SK-N-MC (cell line): ENCODE measurements at regions not wholly inside any gene's neighbourhood (a gene's known extent, or its start where the extent isn't known, plus 50 kb on each side); places are given as distances from the start of the nearest gene placed in this dataset.
"Not testable (repeated sequence)": the region's sequence is repeated elsewhere in the genome, so short reads cannot be mapped to it uniquely, and the experiment has no call there.

Experiments used
- DNase-seq: peaks from one replicate; pipeline ENCODE4 v3.0.0-alpha.2; 2011; ENCODE audit warnings: low read depth, low spot score
- H3K27ac ChIP-seq: fragments of 200-600 bp; sonication (generic); 2 replicates; pipeline ENCODE4 v1.5.1; 2016; ENCODE audit warnings: mixed run types
- H3K36me3 ChIP-seq: fragments of 200-600 bp; sonication (generic); 2 replicates; pipeline ENCODE4 v1.6.1; 2017; ENCODE audit warnings: antibody characterized with exemption, low read length, mixed read lengths; ENCODE audit not compliant: insufficient read depth
- H3K4me3 ChIP-seq: fragments of 200-600 bp; sonication (generic); 2 replicates; pipeline ENCODE4 v1.5.1; 2016
- H3K9ac ChIP-seq: fragments of 200-600 bp; sonication (generic); 2 replicates; pipeline ENCODE4 v1.8.0; 2017; ENCODE audit warnings: mixed run types, mixed read lengths; ENCODE audit not compliant: insufficient read length
- H3K9me3 ChIP-seq: fragments of 200-600 bp; sonication (generic); 2 replicates; pipeline ENCODE4 v1.6.1; 2017; ENCODE audit warnings: low read depth, mild to moderate bottlenecking, antibody characterized with exemption, low read length, moderate library complexity, mixed read lengths
- EZH2 ChIP-seq: fragments of 200-600 bp; sonication (generic); IDR thresholded peaks from one replicate; pipeline ENCODE4 v1.6.1; 2017; ENCODE audit warnings: antibody characterized with exemption
- FOXP2 ChIP-seq: optimal IDR thresholded peaks from 2 replicates; pipeline ENCODE3; 2011; ENCODE audit warnings: mild to moderate bottlenecking, moderate library complexity; ENCODE audit not compliant: insufficient read depth; ENCODE audit errors: extremely low read length, control extremely low read depth
- POLR2AphosphoS5 ChIP-seq: IDR thresholded peaks from 2 replicates; pipeline ENCODE4 v1.6.1; 2012; ENCODE audit warnings: mild to moderate bottlenecking, low read depth, low read length, borderline replicate concordance

DNA sequence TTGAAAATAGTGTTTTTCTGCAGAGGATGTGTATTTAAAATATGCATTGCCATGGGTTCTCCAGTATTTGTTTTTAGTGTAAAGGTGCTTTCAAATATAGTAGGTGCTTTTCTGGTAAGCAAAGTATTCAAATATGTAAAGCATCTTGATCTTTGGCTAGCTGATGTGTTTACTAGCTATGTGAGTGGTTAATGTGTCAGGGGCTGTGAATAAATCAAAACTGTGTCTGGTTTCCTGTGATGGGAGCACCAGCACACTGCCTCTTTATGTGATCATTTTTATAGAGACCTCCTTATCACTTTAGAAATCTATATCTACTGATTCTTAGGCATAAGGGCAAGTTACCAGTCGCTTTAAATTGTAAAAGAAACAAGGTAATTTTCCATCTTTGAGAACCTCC is 388.9 kb upstream of the MAN1A1 start:
- H3K9ac ChIP-seq, result no peak overlapping the region
- DNase-seq, result no peak
- H3K9me3 ChIP-seq, result no peaks in the 10 kb centered on the region
- H3K4me3 ChIP-seq, result no peak overlapping the region
- TF ChIP-seq FOXP2 (no peak), EZH2 (no peak), POLR2AphosphoS5 (no peak)
- no peaks in the 10 kb centered on the region for H3K36me3 ChIP-seq
- H3K27ac ChIP-seq, result no peak overlapping the region

DNA sequence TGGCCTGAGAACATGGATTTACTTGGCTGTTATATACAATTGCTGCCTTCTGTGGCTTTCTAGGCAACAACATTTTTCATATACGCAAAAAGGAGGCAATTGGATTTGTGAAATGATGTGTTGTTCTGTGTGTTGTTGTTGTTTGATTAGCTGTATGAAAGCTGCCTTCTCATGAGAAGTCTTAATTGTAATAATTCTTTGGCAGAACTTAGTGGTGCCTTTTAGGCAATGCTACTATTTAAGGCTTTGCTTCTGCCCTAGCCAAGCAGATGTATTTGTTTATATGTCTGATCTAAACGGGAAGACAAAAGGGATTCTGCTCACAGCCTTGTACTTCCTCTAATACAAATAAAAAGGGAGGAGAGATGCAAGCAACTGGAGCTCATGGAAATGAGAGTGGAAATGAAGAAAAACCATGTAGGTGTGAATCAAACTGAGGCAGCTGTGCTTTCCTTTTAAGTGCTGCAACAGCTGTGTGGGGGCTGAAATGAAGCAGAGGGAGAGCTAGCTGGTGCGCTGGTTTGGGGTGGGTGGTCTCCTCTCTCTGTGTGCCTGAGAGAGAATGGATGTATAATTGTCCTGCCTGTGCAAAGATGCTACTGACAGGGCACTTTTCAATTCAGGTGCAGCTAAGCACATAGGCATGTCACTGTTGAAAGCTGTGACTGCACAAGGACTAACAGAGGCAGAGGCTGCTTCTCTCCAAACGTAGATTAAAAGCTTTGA is 386.9 kb upstream of the MAN1A1 start:
- Histone ChIP-seq H3K27ac (no peak overlapping the region), H3K9me3 (no peaks in the 10 kb centered on the region), H3K36me3 (no peaks in the 10 kb centered on the region), H3K9ac (no peak overlapping the region), H3K4me3 (no peak overlapping the region)
- no peak for DNase-seq
- no peak for TF ChIP-seq EZH2
- no peak for TF ChIP-seq FOXP2
- TF ChIP-seq POLR2AphosphoS5, result no peak

DNA sequence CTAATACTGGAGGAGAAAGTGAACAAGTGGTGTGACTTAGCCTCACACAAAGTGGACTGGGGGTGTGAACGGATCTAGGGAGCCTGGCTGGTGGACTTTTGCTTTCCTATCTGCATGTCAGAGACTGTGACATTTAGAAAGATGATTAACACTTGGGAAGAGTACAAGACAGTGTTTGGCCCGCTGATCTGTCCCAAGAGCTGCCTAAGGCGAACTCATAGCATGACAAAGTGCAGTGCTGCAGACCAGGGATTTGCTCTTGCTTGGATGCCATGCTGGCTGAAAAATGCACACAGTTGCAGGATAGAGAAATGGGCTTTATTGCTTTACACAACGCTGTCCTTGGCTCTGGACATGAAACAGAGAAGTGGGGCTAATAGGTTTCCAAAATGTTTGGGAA is 386.0 kb upstream of the MAN1A1 start:
- DNase-seq, result no peak
- no peak overlapping the region for H3K4me3 ChIP-seq
- TF ChIP-seq POLR2AphosphoS5 (no peak), EZH2 (no peak), FOXP2 (no peak)
- no peaks in the 10 kb centered on the region for H3K36me3 ChIP-seq
- no peaks in the 10 kb centered on the region for H3K9me3 ChIP-seq
- no peak overlapping the region for H3K27ac ChIP-seq
- H3K9ac ChIP-seq, result no peak overlapping the region

DNA sequence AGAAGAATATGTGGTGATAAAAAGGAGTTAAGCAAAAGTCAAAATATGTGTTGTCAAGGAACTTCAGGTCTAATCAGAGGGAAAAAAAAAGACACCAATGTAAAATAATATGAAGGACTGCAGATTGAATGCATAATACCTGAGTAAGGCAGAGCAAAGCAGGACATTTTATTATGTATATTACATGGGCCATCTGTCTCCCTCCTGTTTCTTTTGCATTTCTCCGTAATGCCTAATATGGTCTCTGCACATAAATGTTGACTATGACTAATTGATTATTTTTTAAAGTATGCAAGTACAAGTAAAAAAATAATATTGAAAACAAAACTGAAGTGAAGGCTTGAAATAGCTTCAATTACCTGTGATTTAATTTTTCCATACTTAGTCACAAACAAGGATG is 384.7 kb upstream of the MAN1A1 start:
- no peak for TF ChIP-seq FOXP2
- TF ChIP-seq POLR2AphosphoS5, result no peak
- TF ChIP-seq EZH2, result no peak
- Histone ChIP-seq H3K9ac (no peak overlapping the region), H3K4me3 (no peak overlapping the region), H3K27ac (no peak overlapping the region), H3K36me3 (no peaks in the 10 kb centered on the region; the same call in 1 of the 2 replicates), H3K9me3 (no peaks in the 10 kb centered on the region)
- no peak for DNase-seq

DNA sequence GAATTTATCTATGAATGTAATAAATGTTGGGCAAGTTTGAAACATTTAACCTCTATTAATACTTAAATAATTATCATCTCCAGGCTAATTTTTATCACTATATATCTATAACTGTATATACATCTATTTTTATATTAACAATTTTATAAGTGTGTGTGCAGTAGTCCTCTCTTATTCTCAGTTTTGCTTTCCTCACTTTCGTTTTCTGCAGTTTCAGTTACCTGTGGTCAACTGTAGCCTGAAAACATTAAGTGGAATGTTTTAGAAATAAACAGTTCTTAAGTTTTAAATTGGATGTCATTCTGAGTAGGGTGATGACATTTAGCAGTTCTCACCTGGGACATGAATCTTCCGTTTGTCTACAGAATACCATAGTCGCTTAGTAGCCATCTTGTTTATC is 379.4 kb upstream of the MAN1A1 start:
- DNase-seq, result no peak
- H3K27ac ChIP-seq, result no peak overlapping the region
- H3K36me3 ChIP-seq, result no peaks in the 10 kb centered on the region; the same call in 1 of the 2 replicates
- H3K9ac ChIP-seq, result no peak overlapping the region
- no peaks in the 10 kb centered on the region for H3K9me3 ChIP-seq
- H3K4me3 ChIP-seq, result no peak overlapping the region
- TF ChIP-seq FOXP2 (no peak), EZH2 (no peak), POLR2AphosphoS5 (no peak)

DNA sequence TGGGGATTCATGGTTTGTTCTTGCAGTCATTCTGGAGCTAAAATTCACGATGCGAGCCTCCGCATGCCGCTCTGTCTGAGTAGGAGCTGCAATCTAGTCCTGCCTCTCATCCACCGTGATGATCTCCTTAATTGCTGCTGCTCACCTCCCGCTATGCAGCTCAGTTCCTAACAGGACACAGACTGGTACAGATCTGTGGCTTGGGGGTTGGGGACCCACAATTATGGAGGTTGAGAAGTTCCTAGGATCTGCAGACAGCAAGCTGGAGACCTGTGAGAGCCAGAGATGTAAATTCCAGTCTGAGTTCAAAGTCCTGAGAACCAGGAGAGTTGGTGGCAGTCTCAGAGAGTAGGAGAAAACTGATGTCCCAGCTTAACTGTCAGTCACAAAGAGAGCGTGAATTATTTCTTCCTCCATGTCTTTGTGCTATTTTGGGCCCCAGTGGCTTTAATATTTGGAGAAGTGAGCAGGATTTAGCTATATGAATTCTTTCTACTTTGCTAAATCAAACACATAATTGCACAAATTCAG is 378.7 kb upstream of the MAN1A1 start:
- no peak overlapping the region for H3K27ac ChIP-seq
- TF ChIP-seq EZH2 (no peak), FOXP2 (no peak), POLR2AphosphoS5 (no peak)
- H3K4me3 ChIP-seq, result no peak overlapping the region
- H3K36me3 ChIP-seq, result no peaks in the 10 kb centered on the region; the same call in 1 of the 2 replicates
- no peak overlapping the region for H3K9ac ChIP-seq
- no peak for DNase-seq
- H3K9me3 ChIP-seq, result no peaks in the 10 kb centered on the region

DNA sequence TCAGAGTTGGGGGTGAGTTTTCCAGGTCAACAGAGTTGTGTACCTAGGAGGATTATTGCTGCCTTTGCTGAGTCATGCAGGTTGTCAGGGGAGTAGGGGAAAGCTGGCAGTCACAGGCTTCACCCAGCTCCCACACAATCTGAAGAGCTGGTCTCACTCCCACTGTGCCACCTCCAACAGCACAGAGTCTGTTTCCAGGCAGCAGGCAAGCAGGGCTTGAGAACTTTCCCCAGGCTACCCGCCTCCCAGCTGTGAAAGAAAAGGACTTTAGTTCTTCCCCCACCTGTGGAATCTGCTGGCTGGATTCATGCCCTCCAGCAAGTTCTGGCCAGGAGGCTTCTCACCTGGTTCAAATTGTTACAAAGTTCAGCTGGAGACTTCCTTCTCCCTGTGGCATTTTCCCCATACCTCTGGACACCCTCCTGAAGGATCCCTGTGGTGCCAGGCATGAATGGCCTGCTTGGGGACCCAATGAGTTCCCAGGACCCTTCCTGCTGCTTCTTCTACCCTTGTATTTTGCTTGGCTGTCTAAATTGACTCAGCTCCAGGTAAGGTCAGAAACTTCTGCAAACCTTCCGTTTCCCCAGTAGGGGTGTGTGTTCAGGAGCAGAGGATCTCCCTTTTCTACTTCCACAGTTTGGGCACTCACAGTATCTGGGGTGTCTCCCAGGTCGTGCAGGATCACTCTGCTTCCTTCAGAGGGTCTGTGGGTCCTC is 378.1 kb upstream of the MAN1A1 start:
- no peak for DNase-seq
- H3K27ac ChIP-seq, result no peak overlapping the region
- TF ChIP-seq POLR2AphosphoS5 (no peak), FOXP2 (no peak), EZH2 (no peak)

DNA sequence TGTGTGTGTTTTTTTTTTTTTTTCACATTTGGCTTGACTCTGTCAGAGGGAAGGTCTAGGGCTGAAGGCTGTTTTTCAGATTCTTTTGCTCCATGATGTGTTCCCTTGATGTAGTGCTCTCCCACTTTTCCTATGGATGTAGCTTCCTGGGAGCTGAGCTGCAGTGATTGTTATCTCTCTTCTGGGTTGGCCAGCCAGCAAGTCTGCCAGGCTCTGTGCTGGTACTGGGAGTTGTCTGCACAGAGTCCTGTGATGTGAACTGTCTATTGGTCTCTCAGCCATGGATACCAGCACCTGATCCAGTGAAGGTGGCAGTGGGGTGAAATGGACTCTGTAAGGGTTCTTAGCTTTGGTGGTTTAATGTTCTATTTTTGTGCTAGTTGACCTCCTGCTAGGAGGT is 377.4 kb upstream of the MAN1A1 start:
- not testable (repeated sequence) for DNase-seq, H3K9me3 ChIP-seq, H3K4me3 ChIP-seq, H3K9ac ChIP-seq, H3K27ac ChIP-seq, H3K36me3 ChIP-seq

More for the DNA sequence above, 378.1 kb upstream of the MAN1A1 start:
- no peaks in the 10 kb centered on the region; the same call in 1 of the 2 replicates for H3K36me3 ChIP-seq
- no peak overlapping the region for H3K4me3 ChIP-seq
- no peak overlapping the region for H3K9ac ChIP-seq
- H3K9me3 ChIP-seq, result no peaks in the 10 kb centered on the region

DNA sequence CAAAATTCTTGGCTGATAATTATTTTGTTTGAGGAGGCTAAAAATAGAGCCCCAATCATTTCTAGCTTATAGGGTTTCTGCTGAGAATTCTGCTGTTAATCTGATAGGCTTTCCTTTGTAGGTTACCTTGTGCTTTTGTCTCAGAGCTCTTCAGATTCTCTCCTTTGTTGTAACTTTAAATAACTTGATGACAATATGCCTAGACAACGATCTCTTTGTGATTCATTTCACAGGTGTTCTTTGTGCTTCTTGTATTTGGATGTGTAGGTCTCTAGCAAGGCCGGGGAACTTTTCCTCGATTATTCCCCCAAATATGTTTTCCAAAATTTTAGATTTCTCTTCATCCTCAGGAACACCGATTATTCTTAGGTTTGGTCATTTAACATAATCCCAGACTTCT is 376.5 kb upstream of the MAN1A1 start:
- TF ChIP-seq EZH2, result no peak
- no peak for TF ChIP-seq FOXP2
- TF ChIP-seq POLR2AphosphoS5, result no peak
- no peak for DNase-seq
- no peaks in the 10 kb centered on the region for H3K9me3 ChIP-seq
- no peaks in the 10 kb centered on the region; the same call in 1 of the 2 replicates for H3K36me3 ChIP-seq
- no peak overlapping the region for H3K27ac ChIP-seq
- no peak overlapping the region for H3K4me3 ChIP-seq
- H3K9ac ChIP-seq, result no peak overlapping the region
